ENCODE measurements at regions not wholly inside any gene's neighbourhood (a gene's known extent, or its start where the extent isn't known, plus 50 kb on each side); places are given as distances from the start of the nearest gene placed in this dataset.
A peak's percentile ranks its signal among the peaks of the same experiment; 100 is the strongest.
"Not testable (repeated sequence)": the region's sequence is repeated elsewhere in the genome, so short reads cannot be mapped to it uniquely, and the experiment has no call there.

- POLR2A ChIA-PET, result no interaction called here
- TF ChIP-seq SREBF2 (IDR thresholded peaks at IDR 0.05) (no peak), CHD2 (IDR thresholded peaks at IDR 0.05; ENCODE audit: low read length, partially characterized antibody) (no peak)
- ATAC-seq, result no peak
Observed at GRCh38 chr21:23936224-23936623, 1671.1 kb downstream of the MRPL39 start.

GRCh38 chr21:23930565-23930964, 1676.7 kb downstream of the MRPL39 start:
- WGBS (ENCODE audit: missing lambda C conversion rate), result 6% methylated on average over 1 of the region's 1 CpG
- no peak overlapping the region for H3K27ac ChIP-seq
- FAIRE-seq (no peak), ATAC-seq (no peak), DNase-seq (ENCODE audit: low read depth in 1 of 2, low spot score in 1 of 2) (no peak)
- TF ChIP-seq MAFK (IDR thresholded peaks at IDR 0.05; ENCODE audit: partially characterized antibody) (no peak), NR3C1 (IDR thresholded peaks at IDR 0.05) (no peak), RFX5 (IDR thresholded peaks at IDR 0.05) (no peak), POLR2A (IDR thresholded peaks at IDR 0.05; ENCODE audit: low read length) (no peak), ESRRA (IDR thresholded peaks at IDR 0.05; ENCODE audit: borderline replicate concordance, low read length) (no peak), BHLHE40 (IDR thresholded peaks at IDR 0.05; ENCODE audit: low read depth, low read length) (no peak), RARB (CRISPR knock-in tag; IDR thresholded peaks at IDR 0.05) (no peak), TFCP2L1 (CRISPR knock-in tag; IDR thresholded peaks at IDR 0.05) (no peak)
- H3K9me3 ChIP-seq, result no peaks in the 10 kb centered on the region
- CTCF ChIA-PET, result no interaction called here
- POLR2A ChIA-PET, result no interaction called here
- no peak overlapping the region for H3K4me3 ChIP-seq
- H3K4me2 ChIP-seq, result no peak overlapping the region
- no peaks in the 10 kb centered on the region for H3K4me1 ChIP-seq

More at GRCh38 chr21:23936224-23936623, 1671.1 kb downstream of the MRPL39 start:
- CTCF ChIA-PET, result no interaction called here
- WGBS (ENCODE audit: missing lambda C conversion rate), result 8% methylated on average over 2 of the region's 2 CpGs
- Histone ChIP-seq H3K4me1 (no peaks in the 10 kb centered on the region), H3K9me3 (no peaks in the 10 kb centered on the region), H3K27ac (no peak overlapping the region), H3K4me2 (no peak overlapping the region), H3K4me3 (no peak overlapping the region)
- no peak for FAIRE-seq
- peak in 1 of 2 experiments; percentile 0 for DNase-seq (ENCODE audit: low read depth in 1 of 2, low spot score in 1 of 2)

GRCh38 chr21:23926430-23926829, 1680.9 kb downstream of the MRPL39 start:
- POLR2A ChIA-PET; H3K9me3 ChIP-seq; H3K4me3 ChIP-seq; DNase-seq (ENCODE audit: low read depth in 1 of 2, low spot score in 1 of 2); H3K27ac ChIP-seq; FAIRE-seq; CTCF ChIA-PET; ATAC-seq; H3K4me1 ChIP-seq; H3K4me2 ChIP-seq: not testable (repeated sequence)
- TF ChIP-seq MAFK (IDR thresholded peaks at IDR 0.05; ENCODE audit: partially characterized antibody), result peak; percentile 28
- WGBS (ENCODE audit: missing lambda C conversion rate), result 29% methylated on average over 3 of the region's 3 CpGs

- H3K4me2 ChIP-seq, result no peak overlapping the region
- no peak overlapping the region for H3K27ac ChIP-seq
- 42% methylated on average over 8 of the region's 8 CpGs for WGBS (ENCODE audit: missing lambda C conversion rate)
- H3K9me3 ChIP-seq, result no peaks in the 10 kb centered on the region
- FAIRE-seq (no peak), DNase-seq (ENCODE audit: low read depth in 1 of 2, low spot score in 1 of 2) (no peak), ATAC-seq (no peak)
- POLR2A ChIA-PET, result no interaction called here
- TF ChIP-seq RCOR1 (IDR thresholded peaks at IDR 0.05; ENCODE audit: low read depth, low read length) (no peak), CBX8 (IDR thresholded peaks at IDR 0.05) (no peak), ZC3H11A (IDR thresholded peaks at IDR 0.05) (no peak), NFE2L2 (conservative IDR thresholded peaks at IDR 0.05; ENCODE audit: low read length) (no peak), REST (IDR thresholded peaks at IDR 0.05) (no peak), EHF (CRISPR knock-in tag; IDR thresholded peaks at IDR 0.05) (no peak)
- no peaks in the 10 kb centered on the region for H3K4me1 ChIP-seq
- no peak overlapping the region for H3K4me3 ChIP-seq
- CTCF ChIA-PET, result no interaction called here
Observed at GRCh38 chr21:23921670-23922418, 1685.4 kb downstream of the MRPL39 start.

Data from A549 (cell line).